Natural killer cell treated with Interleukin-12 subunit alpha and Interleukin-12 subunit beta and Interleukin-15 and Interleukin-18, amount 100 ng/mL, for 72 hours (primary cell): ENCODE measurements at regions not wholly inside any gene's neighbourhood (a gene's known extent, or its start where the extent isn't known, plus 50 kb on each side); places are given as distances from the start of the nearest gene placed in this dataset.
A peak's percentile ranks its signal among the peaks of the same experiment; 100 is the strongest.

Source experiments
- ATAC-seq, 2 donors: fragments of 150-1000 bp; cut with Tn5 transposase in 1 of 2; sonication (Bioruptor Pico), chemical (Tn5 transposase) in 1 of 2; 2 replicates each; pipeline ENCODE4 v1.10.0; 2021
- DNase-seq: peaks from one replicate; pipeline ENCODE4 v3.0.0; 2022; ENCODE audit warnings: low spot score
- H3K27ac Mint-ChIP-seq, 2 donors: 1 replicate in 1 of 2; 2 replicates in 1 of 2; pipeline ENCODE4 v1.8.0; 2022; ENCODE audit warnings: mixed read lengths in 2 of 2, mild to moderate bottlenecking in 1 of 2, moderate library complexity in 1 of 2
- H3K27me3 Mint-ChIP-seq, 2 donors: 1 replicate in 1 of 2; 2 replicates in 1 of 2; pipeline ENCODE4 v1.8.0; 2022; ENCODE audit warnings: mixed read lengths in 2 of 2
- H3K36me3 Mint-ChIP-seq: one replicate; pipeline ENCODE4 v1.8.0; 2022; ENCODE audit warnings: mixed read lengths
- H3K4me1 Mint-ChIP-seq, 2 donors: 1 replicate in 1 of 2; 2 replicates in 1 of 2; pipeline ENCODE4 v1.8.0; 2022; ENCODE audit warnings: low read depth in 2 of 2, mixed read lengths in 2 of 2, mild to moderate bottlenecking in 1 of 2
- H3K4me3 Mint-ChIP-seq: one replicate; pipeline ENCODE4 v1.8.0; 2022; ENCODE audit warnings: mixed read lengths
- H3K9me3 Mint-ChIP-seq: 2 replicates; pipeline ENCODE4 v1.8.0; 2022; ENCODE audit warnings: mixed read lengths

- H3K4me3 Mint-ChIP-seq: no peak overlapping the region
- H3K27me3 Mint-ChIP-seq: peaks cover 21 to 24% of the 10 kb centered on the region in 2 donors
- no peaks in the 10 kb centered on the region for H3K36me3 Mint-ChIP-seq
- no peak for ATAC-seq
- DNase-seq: no peak
- H3K27ac Mint-ChIP-seq: no peak overlapping the region
- peaks cover 0 to 6% of the 10 kb centered on the region in 2 donors for H3K4me1 Mint-ChIP-seq
- no peaks in the 10 kb centered on the region for H3K9me3 Mint-ChIP-seq
These were observed 65.2 kb upstream of the SYPL1 start for GRCh38 chr7:106177300-106177690.

- Mint-ChIP-seq H3K4me1 (peaks cover 0 to 6% of the 10 kb centered on the region in 2 donors), H3K27me3 (peaks cover 21 to 24% of the 10 kb centered on the region in 2 donors), H3K9me3 (no peaks in the 10 kb centered on the region), H3K27ac (no peak overlapping the region), H3K4me3 (no peak overlapping the region), H3K36me3 (no peaks in the 10 kb centered on the region)
- DNase-seq (peak; percentile 68), ATAC-seq (peak; percentile 76 to 86)
These were observed 64.5 kb upstream of the SYPL1 start for GRCh38 chr7:106176414-106177299.

- no peak for DNase-seq
- no peak for ATAC-seq
- no peaks in the 10 kb centered on the region for H3K36me3 Mint-ChIP-seq
- no peaks in the 10 kb centered on the region for H3K9me3 Mint-ChIP-seq
- H3K27me3 Mint-ChIP-seq: peaks cover 21 to 24% of the 10 kb centered on the region in 2 donors
- no peak overlapping the region for H3K27ac Mint-ChIP-seq
- H3K4me1 Mint-ChIP-seq: peaks cover 0 to 6% of the 10 kb centered on the region in 2 donors
- no peak overlapping the region for H3K4me3 Mint-ChIP-seq
These were observed 63.4 kb upstream of the SYPL1 start for GRCh38 chr7:106175507-106175906.

GRCh38 chr7:106170651-106171050 lies 58.5 kb upstream of the SYPL1 start:
- Mint-ChIP-seq H3K4me1 (no peaks in the 10 kb centered on the region), H3K36me3 (no peaks in the 10 kb centered on the region), H3K4me3 (no peak overlapping the region), H3K9me3 (no peaks in the 10 kb centered on the region), H3K27ac (no peak overlapping the region), H3K27me3 (peaks cover 16 to 20% of the 10 kb centered on the region in 2 donors)
- ATAC-seq: no peak
- DNase-seq: no peak

- no peak overlapping the region for H3K4me3 Mint-ChIP-seq
- H3K36me3 Mint-ChIP-seq: no peaks in the 10 kb centered on the region
- no peaks in the 10 kb centered on the region for H3K4me1 Mint-ChIP-seq
- ATAC-seq (no peak), DNase-seq (no peak)
- H3K9me3 Mint-ChIP-seq: no peaks in the 10 kb centered on the region
- H3K27ac Mint-ChIP-seq: no peak overlapping the region
- peaks cover 14 to 16% of the 10 kb centered on the region in 2 donors for H3K27me3 Mint-ChIP-seq
These were observed 57.9 kb upstream of the SYPL1 start for GRCh38 chr7:106169821-106170610.

GRCh38 chr7:106167439-106168136 lies 55.5 kb upstream of the SYPL1 start:
- no peak overlapping the region for H3K4me3 Mint-ChIP-seq
- H3K27ac Mint-ChIP-seq: peak overlapping the region in 1 of 2 donors; percentile 14
- ATAC-seq: no peak
- no peaks in the 10 kb centered on the region for H3K36me3 Mint-ChIP-seq
- DNase-seq: no peak
- peaks cover 7 to 9% of the 10 kb centered on the region in 2 donors for H3K27me3 Mint-ChIP-seq
- no peaks in the 10 kb centered on the region for H3K9me3 Mint-ChIP-seq
- no peaks in the 10 kb centered on the region for H3K4me1 Mint-ChIP-seq

GRCh38 chr7:106166651-106167342 lies 54.7 kb upstream of the SYPL1 start:
- H3K36me3 Mint-ChIP-seq: no peaks in the 10 kb centered on the region
- no peaks in the 10 kb centered on the region for H3K9me3 Mint-ChIP-seq
- no peak overlapping the region for H3K27ac Mint-ChIP-seq
- no peaks in the 10 kb centered on the region for H3K4me1 Mint-ChIP-seq
- ATAC-seq (no peak), DNase-seq (peak; percentile 65)
- peaks cover 7 to 9% of the 10 kb centered on the region in 2 donors for H3K27me3 Mint-ChIP-seq
- no peak overlapping the region for H3K4me3 Mint-ChIP-seq

GRCh38 chr7:106165337-106165736 lies 53.2 kb upstream of the SYPL1 start:
- Mint-ChIP-seq H3K4me1 (no peaks in the 10 kb centered on the region), H3K4me3 (no peak overlapping the region), H3K9me3 (no peaks in the 10 kb centered on the region), H3K27me3 (peaks cover 12 to 20% of the 10 kb centered on the region in 2 donors), H3K27ac (no peak overlapping the region), H3K36me3 (no peaks in the 10 kb centered on the region)
- DNase-seq (no peak), ATAC-seq (no peak)

- H3K27ac Mint-ChIP-seq: no peak overlapping the region
- peaks cover 9 to 33% of the 10 kb centered on the region in 2 donors for H3K27me3 Mint-ChIP-seq
- DNase-seq: no peak
- H3K9me3 Mint-ChIP-seq: no peaks in the 10 kb centered on the region
- H3K36me3 Mint-ChIP-seq: no peaks in the 10 kb centered on the region
- no peak overlapping the region for H3K4me3 Mint-ChIP-seq
- H3K4me1 Mint-ChIP-seq: no peaks in the 10 kb centered on the region
- ATAC-seq: no peak
These were observed 51.1 kb upstream of the SYPL1 start for GRCh38 chr7:106163257-106163656.
